GOT3 (cell line): ENCODE measurements at regions not wholly inside any gene's neighbourhood (a gene's known extent, or its start where the extent isn't known, plus 50 kb on each side); places are given as distances from the start of the nearest gene placed in this dataset.
"Not testable (repeated sequence)": the region's sequence is repeated elsewhere in the genome, so short reads cannot be mapped to it uniquely, and the experiment has no call there.

Source experiments
- DNase-seq: peaks from one replicate; lab custom pipeline; 2025; ENCODE audit warnings: mixed read lengths; lab: John Stamatoyannopoulos, UW

GRCh38 chr9:86575825-86576525, 221.8 kb upstream of the TUT7 start:
- DNase-seq, result no peak

- no peak for DNase-seq
These were observed 220.9 kb upstream of the TUT7 start for GRCh38 chr9:86575137-86575536.

- no peak for DNase-seq
These were observed 219.7 kb upstream of the TUT7 start for GRCh38 chr9:86573886-86574285.

- no peak for DNase-seq
These were observed 218.7 kb upstream of the TUT7 start for GRCh38 chr9:86572904-86573303.

- DNase-seq, result not testable (repeated sequence)
These were observed 211.4 kb upstream of the TUT7 start for GRCh38 chr9:86565603-86566002.

GRCh38 chr9:86563936-86564335, 209.7 kb upstream of the TUT7 start:
- DNase-seq, result no peak

GRCh38 chr9:86563350-86563749, 209.1 kb upstream of the TUT7 start:
- no peak for DNase-seq

- DNase-seq, result no peak
These were observed 208.5 kb upstream of the TUT7 start for GRCh38 chr9:86562691-86563090.

- no peak for DNase-seq
These were observed 203.7 kb upstream of the TUT7 start for GRCh38 chr9:86557918-86558317.

GRCh38 chr9:86557063-86557766, 203.0 kb upstream of the TUT7 start:
- peak; percentile 38 for DNase-seq

GRCh38 chr9:86555661-86556060, 201.5 kb upstream of the TUT7 start:
- no peak for DNase-seq

- DNase-seq, result no peak
These were observed 196.2 kb upstream of the TUT7 start for GRCh38 chr9:86550401-86550800.

GRCh38 chr9:86549920-86550319, 195.7 kb upstream of the TUT7 start:
- no peak for DNase-seq

- DNase-seq, result no peak
These were observed 195.2 kb upstream of the TUT7 start for GRCh38 chr9:86549401-86549811.

- DNase-seq, result no peak
These were observed 194.0 kb upstream of the TUT7 start for GRCh38 chr9:86548220-86548619.

- DNase-seq, result no peak
These were observed 193.4 kb upstream of the TUT7 start for GRCh38 chr9:86547571-86547970.

GRCh38 chr9:86546712-86547111, 192.5 kb upstream of the TUT7 start:
- no peak for DNase-seq

GRCh38 chr9:86545090-86545489, 190.9 kb upstream of the TUT7 start:
- DNase-seq, result no peak

GRCh38 chr9:86541014-86541570, 186.9 kb upstream of the TUT7 start:
- no peak for DNase-seq

- no peak for DNase-seq
These were observed 181.3 kb upstream of the TUT7 start for GRCh38 chr9:86535406-86535915.

GRCh38 chr9:86534572-86535258, 180.5 kb upstream of the TUT7 start:
- DNase-seq, result no peak

- no peak for DNase-seq
These were observed 177.9 kb upstream of the TUT7 start for GRCh38 chr9:86531971-86532640.
